ENCODE measurements at regions not wholly inside any gene's neighbourhood (a gene's known extent, or its start where the extent isn't known, plus 50 kb on each side); places are given as distances from the start of the nearest gene placed in this dataset.

- intact Hi-C loops (cut with DNase I): no loop called here
- Histone ChIP-seq H3K36me3 (ENCODE audit: insufficient read depth in 1 of 2, low read depth in 1 of 2) (no peaks in the 10 kb centered on the region), H3K27ac (no peak overlapping the region), H3K4me3 (no peak overlapping the region), H3K4me1 (no peaks in the 10 kb centered on the region), H3K9me3 (peaks cover 6% of the 10 kb centered on the region), H3K27me3 (ENCODE audit: insufficient read depth in 3 of 3, low read length in 2 of 3) (no peaks in the 10 kb centered on the region)
- ATAC-seq: no peak
- no peak for TF ChIP-seq CTCF (IDR thresholded peaks at IDR 0.05)
- no peak for DNase-seq
Observed at GRCh38 chr11:95354304-95354703, 123.3 kb upstream of the SESN3 start.

GRCh38 chr11:95353706-95354105 is 122.7 kb upstream of the SESN3 start:
- H3K27me3 ChIP-seq (ENCODE audit: insufficient read depth in 3 of 3, low read length in 2 of 3): no peaks in the 10 kb centered on the region
- intact Hi-C loops (cut with DNase I): no loop called here
- DNase-seq (no peak), ATAC-seq (no peak)
- no peak overlapping the region for H3K4me3 ChIP-seq
- no peaks in the 10 kb centered on the region for H3K4me1 ChIP-seq
- TF ChIP-seq CTCF (IDR thresholded peaks at IDR 0.05): no peak
- no peak overlapping the region for H3K27ac ChIP-seq
- H3K36me3 ChIP-seq (ENCODE audit: insufficient read depth in 1 of 2, low read depth in 1 of 2): no peaks in the 10 kb centered on the region
- peaks cover 7% of the 10 kb centered on the region for H3K9me3 ChIP-seq

- no peak for TF ChIP-seq CTCF (IDR thresholded peaks at IDR 0.05)
- Histone ChIP-seq H3K4me3 (no peak overlapping the region), H3K36me3 (ENCODE audit: insufficient read depth in 1 of 2, low read depth in 1 of 2) (no peaks in the 10 kb centered on the region), H3K27ac (no peak overlapping the region), H3K9me3 (peaks cover 7% of the 10 kb centered on the region), H3K4me1 (no peaks in the 10 kb centered on the region), H3K27me3 (ENCODE audit: insufficient read depth in 3 of 3, low read length in 2 of 3) (no peaks in the 10 kb centered on the region)
- 66 to 73% (median 72%) methylated on average over 2 of the region's 2 CpGs for WGBS, 3 donors
- intact Hi-C loops (cut with DNase I): no loop called here
- DNase-seq (no peak), ATAC-seq (no peak)
Observed at GRCh38 chr11:95352733-95353346, 121.8 kb upstream of the SESN3 start.

GRCh38 chr11:95349345-95349942 is 118.4 kb upstream of the SESN3 start:
- H3K4me3 ChIP-seq: no peak overlapping the region
- H3K36me3 ChIP-seq (ENCODE audit: insufficient read depth in 1 of 2, low read depth in 1 of 2): no peaks in the 10 kb centered on the region
- intact Hi-C loops (cut with DNase I): no loop called here
- peaks cover 7% of the 10 kb centered on the region for H3K9me3 ChIP-seq
- ATAC-seq: no peak
- no peak for DNase-seq
- no peaks in the 10 kb centered on the region for H3K4me1 ChIP-seq
- no peak for TF ChIP-seq CTCF (IDR thresholded peaks at IDR 0.05)
- no peak overlapping the region for H3K27ac ChIP-seq
- H3K27me3 ChIP-seq (ENCODE audit: insufficient read depth in 3 of 3, low read length in 2 of 3): no peaks in the 10 kb centered on the region

- no peak overlapping the region for H3K27ac ChIP-seq
- no peaks in the 10 kb centered on the region for H3K27me3 ChIP-seq (ENCODE audit: insufficient read depth in 3 of 3, low read length in 2 of 3)
- DNase-seq: no peak
- intact Hi-C loops (cut with DNase I): no loop called here
- 93 to 96% (median 96%) methylated on average over 1 of the region's 1 CpG for WGBS, 3 donors
- no peak for TF ChIP-seq CTCF (IDR thresholded peaks at IDR 0.05)
- no peak for ATAC-seq
- peaks cover 7% of the 10 kb centered on the region for H3K9me3 ChIP-seq
- H3K4me3 ChIP-seq: no peak overlapping the region
- H3K4me1 ChIP-seq: no peaks in the 10 kb centered on the region
- H3K36me3 ChIP-seq (ENCODE audit: insufficient read depth in 1 of 2, low read depth in 1 of 2): no peaks in the 10 kb centered on the region
Observed at GRCh38 chr11:95346265-95346664, 115.3 kb upstream of the SESN3 start.
